Activated CD8-positive, alpha-beta T cell treated with anti-CD3 and anti-CD28 coated beads, Interleukin-2, amount 10 ng/mL, durations not matched to agents 7 days and 5 days (primary cell): ENCODE measurements at regions not wholly inside any gene's neighbourhood (a gene's known extent, or its start where the extent isn't known, plus 50 kb on each side); places are given as distances from the start of the nearest gene placed in this dataset.
A peak's percentile ranks its signal among the peaks of the same experiment; 100 is the strongest.

Source experiments
- ATAC-seq: fragments of 150-1000 bp; cut with Tn5 transposase; one replicate; pipeline ENCODE4 v1.10.0; 2021; ENCODE audit warnings: moderate library complexity
- CTCF ChIA-PET: fragments of 350-600 bp; sonication (Branson Sonifier 250); formaldehyde crosslinking; loops from one replicate; lab custom pipeline; 2021; ENCODE audit warnings: antibody characterized with exemption; lab: Charles Lee
- POLR2A ChIA-PET: fragments of 350-600 bp; sonication (Branson Sonifier 250); formaldehyde crosslinking; loops from one replicate; lab custom pipeline; 2021; ENCODE audit warnings: antibody characterized with exemption; lab: Charles Lee
- DNase-seq: peaks from one replicate; pipeline ENCODE4 v3.0.0-alpha.2; 2020
- H3K27ac Mint-ChIP-seq: one replicate; pipeline ENCODE4 v1.8.0; 2021; ENCODE audit warnings: mild to moderate bottlenecking, mixed read lengths
- H3K27me3 Mint-ChIP-seq: one replicate; pipeline ENCODE4 v1.8.0; 2021; ENCODE audit warnings: low read depth, mixed read lengths
- H3K36me3 Mint-ChIP-seq: one replicate; pipeline ENCODE4 v1.8.0; 2021; ENCODE audit warnings: low read depth, mixed read lengths
- H3K4me1 Mint-ChIP-seq: one replicate; pipeline ENCODE4 v1.8.0; 2021; ENCODE audit warnings: low read depth, mixed read lengths
- H3K4me3 Mint-ChIP-seq: one replicate; pipeline ENCODE4 v1.8.0; 2021; ENCODE audit warnings: mild to moderate bottlenecking, mixed read lengths
- H3K9me3 Mint-ChIP-seq: one replicate; pipeline ENCODE4 v1.8.0; 2022; ENCODE audit warnings: mixed read lengths; ENCODE audit not compliant: insufficient read depth

- ATAC-seq (no peak), DNase-seq (no peak)
- POLR2A ChIA-PET, result no interaction called here
- CTCF ChIA-PET, result no interaction called here
- H3K4me1 Mint-ChIP-seq, result no peaks in the 10 kb centered on the region
- no peak overlapping the region for H3K27ac Mint-ChIP-seq
- no peaks in the 10 kb centered on the region for H3K27me3 Mint-ChIP-seq
- H3K36me3 Mint-ChIP-seq, result no peaks in the 10 kb centered on the region
- H3K9me3 Mint-ChIP-seq, result no peaks in the 10 kb centered on the region
- no peak overlapping the region for H3K4me3 Mint-ChIP-seq
Measured at GRCh38 chr3:30945291-30945690, 50.8 kb upstream of the GADL1 start.

DNA sequence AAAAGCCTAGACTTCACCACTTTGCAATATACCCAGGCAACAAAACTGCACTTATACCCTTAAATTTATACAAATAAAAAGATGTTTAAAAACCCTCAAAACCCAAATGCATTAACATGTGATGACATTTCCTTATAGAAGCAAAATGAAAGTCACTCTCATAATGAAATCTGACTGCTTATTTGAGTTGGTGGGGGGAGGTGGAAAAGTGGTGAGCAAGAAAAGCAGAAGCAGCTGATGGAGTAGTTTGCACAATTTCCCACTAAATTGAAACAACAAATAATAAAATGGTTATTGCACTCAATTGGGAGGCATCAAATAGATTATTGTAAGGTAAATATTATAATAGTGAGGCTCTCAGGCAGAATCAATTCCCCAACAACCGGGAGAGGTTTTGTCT, 54.0 kb upstream of the GADL1 start:
- H3K27ac Mint-ChIP-seq, result no peak overlapping the region
- DNase-seq (no peak), ATAC-seq (no peak)
- ChIA-PET CTCF (no interaction called here), POLR2A (no interaction called here)
- H3K4me1 Mint-ChIP-seq, result no peaks in the 10 kb centered on the region
- H3K4me3 Mint-ChIP-seq, result no peak overlapping the region
- peaks cover 3% of the 10 kb centered on the region for H3K27me3 Mint-ChIP-seq
- no peaks in the 10 kb centered on the region for H3K36me3 Mint-ChIP-seq
- no peaks in the 10 kb centered on the region for H3K9me3 Mint-ChIP-seq

DNA sequence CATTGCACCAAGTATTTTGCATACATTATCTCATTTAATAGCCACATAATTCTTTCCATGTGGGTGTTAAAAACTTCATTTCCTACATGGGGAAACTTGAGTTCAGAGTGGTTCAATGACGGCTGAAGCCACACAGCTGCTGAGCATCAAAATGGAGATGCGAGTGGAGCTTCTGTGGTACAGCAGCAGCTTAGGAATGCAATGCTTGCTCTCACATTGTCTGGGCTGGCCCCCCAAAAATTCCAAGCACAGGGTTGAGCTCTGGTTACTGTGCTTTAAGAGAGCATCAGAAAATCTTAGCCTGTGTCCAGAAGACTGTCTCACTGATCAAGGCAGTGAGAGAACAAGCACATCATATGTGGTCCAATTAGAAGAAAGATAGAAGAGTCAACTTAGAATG, 57.4 kb upstream of the GADL1 start:
- POLR2A ChIA-PET, result no interaction called here
- ATAC-seq, result no peak
- H3K27me3 Mint-ChIP-seq, result peaks cover 3% of the 10 kb centered on the region

DNA sequence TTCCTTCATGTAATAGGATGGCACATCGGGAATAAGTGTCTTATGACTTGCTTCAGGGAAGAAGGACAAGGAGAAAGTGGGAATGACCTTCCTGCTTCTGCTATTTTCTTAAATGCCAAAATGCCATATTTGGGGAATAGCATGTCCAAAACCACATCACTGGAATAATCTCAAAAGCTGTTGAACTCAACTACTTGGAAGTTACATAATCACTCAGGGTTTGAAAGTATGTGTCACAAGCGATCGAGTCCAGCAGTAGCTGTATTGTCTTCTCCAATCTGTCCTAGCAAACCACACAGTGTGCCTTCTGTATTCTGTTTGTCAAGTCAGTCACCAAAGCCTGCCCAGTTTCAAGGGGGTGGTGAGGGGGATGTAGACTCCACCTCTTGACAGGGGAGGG, 58.3 kb upstream of the GADL1 start:
- ChIA-PET CTCF (no interaction called here), POLR2A (no interaction called here)
- Mint-ChIP-seq H3K27me3 (peaks cover 3% of the 10 kb centered on the region), H3K4me3 (no peak overlapping the region), H3K9me3 (peaks cover 3% of the 10 kb centered on the region), H3K27ac (no peak overlapping the region), H3K4me1 (no peaks in the 10 kb centered on the region), H3K36me3 (no peaks in the 10 kb centered on the region)
- ATAC-seq (no peak), DNase-seq (no peak)

More for the DNA sequence above, 57.4 kb upstream of the GADL1 start:
- Mint-ChIP-seq H3K4me3 (no peak overlapping the region), H3K4me1 (no peaks in the 10 kb centered on the region), H3K9me3 (no peaks in the 10 kb centered on the region), H3K27ac (no peak overlapping the region), H3K36me3 (no peaks in the 10 kb centered on the region)
- CTCF ChIA-PET, result no interaction called here
- no peak for DNase-seq

- H3K4me1 Mint-ChIP-seq, result no peaks in the 10 kb centered on the region
- ATAC-seq (no peak), DNase-seq (no peak)
- H3K9me3 Mint-ChIP-seq, result peaks cover 3% of the 10 kb centered on the region
- H3K27ac Mint-ChIP-seq, result no peak overlapping the region
- no peaks in the 10 kb centered on the region for H3K36me3 Mint-ChIP-seq
- H3K4me3 Mint-ChIP-seq, result no peak overlapping the region
- ChIA-PET POLR2A (no interaction called here), CTCF (interaction anchor here (0.7 kb wide), 1 partner anchor 1065 kb away, joined by 3 read pairs; no protein-coding TSS in a partner anchor)
- H3K27me3 Mint-ChIP-seq, result peaks cover 3% of the 10 kb centered on the region
Measured at GRCh38 chr3:30954426-30954825, 60.0 kb upstream of the GADL1 start.

GRCh38 chr3:30962084-30962483, 67.6 kb upstream of the GADL1 start:
- ChIA-PET CTCF (no interaction called here), POLR2A (no interaction called here)
- Mint-ChIP-seq H3K4me1 (peaks cover 22% of the 10 kb centered on the region), H3K36me3 (peaks cover 1% of the 10 kb centered on the region), H3K4me3 (no peak overlapping the region), H3K27me3 (no peaks in the 10 kb centered on the region), H3K27ac (no peak overlapping the region), H3K9me3 (peaks cover 9% of the 10 kb centered on the region)
- no peak for DNase-seq
- ATAC-seq, result no peak

DNA sequence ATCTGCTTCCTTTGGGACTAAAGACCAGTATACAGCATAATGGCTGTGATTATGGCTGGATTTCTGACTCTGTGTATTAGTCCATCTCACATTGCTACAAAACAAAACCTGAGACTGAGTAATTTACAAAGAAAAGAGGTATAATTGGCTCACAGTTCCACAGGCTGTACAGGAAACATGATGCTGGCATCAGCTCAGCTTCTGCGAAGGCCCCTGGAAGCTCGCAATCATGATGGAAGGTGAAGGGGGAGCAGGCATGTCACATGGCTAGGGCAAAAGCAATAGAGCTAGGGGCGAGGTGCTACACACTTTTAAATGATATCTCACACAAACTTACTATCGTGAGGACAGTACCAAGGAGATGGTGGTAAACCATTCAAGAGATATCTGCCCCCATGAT, 68.0 kb upstream of the GADL1 start:
- Mint-ChIP-seq H3K36me3 (peaks cover 1% of the 10 kb centered on the region), H3K9me3 (peaks cover 8% of the 10 kb centered on the region), H3K4me3 (no peak overlapping the region), H3K27ac (no peak overlapping the region), H3K4me1 (peaks cover 22% of the 10 kb centered on the region), H3K27me3 (no peaks in the 10 kb centered on the region)
- ChIA-PET CTCF (no interaction called here), POLR2A (no interaction called here)
- no peak for ATAC-seq
- DNase-seq, result no peak

GRCh38 chr3:30963223-30963722, 68.8 kb upstream of the GADL1 start:
- Mint-ChIP-seq H3K4me1 (peaks cover 22% of the 10 kb centered on the region), H3K9me3 (peaks cover 6% of the 10 kb centered on the region), H3K4me3 (no peak overlapping the region), H3K36me3 (peaks cover 1% of the 10 kb centered on the region), H3K27me3 (peaks cover 2% of the 10 kb centered on the region), H3K27ac (no peak overlapping the region)
- POLR2A ChIA-PET, result no interaction called here
- DNase-seq (no peak), ATAC-seq (no peak)
- CTCF ChIA-PET, result no interaction called here

GRCh38 chr3:30964612-30965011, 70.2 kb upstream of the GADL1 start:
- peak; percentile 52 for DNase-seq
- ATAC-seq, result peak; percentile 91
- Mint-ChIP-seq H3K4me1 (peaks cover 22% of the 10 kb centered on the region), H3K27ac (no peak overlapping the region), H3K4me3 (no peak overlapping the region), H3K27me3 (peaks cover 2% of the 10 kb centered on the region), H3K9me3 (peaks cover 6% of the 10 kb centered on the region), H3K36me3 (peaks cover under 1% of the 10 kb centered on the region)
- ChIA-PET CTCF (no interaction called here), POLR2A (no interaction called here)

DNA sequence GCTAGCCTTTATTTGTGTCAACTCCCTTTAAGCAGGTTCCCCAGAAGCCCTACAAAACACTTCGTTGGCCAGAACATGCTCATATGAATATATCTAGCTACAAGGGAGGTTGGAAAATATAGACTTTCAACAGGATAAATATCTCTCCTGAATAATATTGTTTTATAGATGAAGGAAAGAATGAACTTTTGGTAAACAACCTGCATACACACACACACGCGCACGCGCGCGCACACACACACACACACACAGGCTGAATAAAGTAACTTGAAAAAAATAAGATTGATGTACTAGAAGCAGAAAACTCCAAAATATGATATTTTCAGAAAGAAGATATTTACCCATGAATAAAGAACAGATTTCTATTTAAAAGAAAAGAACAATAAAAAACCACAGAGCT, 72.4 kb upstream of the GADL1 start:
- DNase-seq, result no peak
- H3K4me1 Mint-ChIP-seq, result peaks cover 22% of the 10 kb centered on the region
- ATAC-seq, result no peak
- H3K4me3 Mint-ChIP-seq, result no peak overlapping the region
- H3K27me3 Mint-ChIP-seq, result peaks cover 2% of the 10 kb centered on the region
- peaks cover 6% of the 10 kb centered on the region for H3K9me3 Mint-ChIP-seq
- H3K27ac Mint-ChIP-seq, result no peak overlapping the region
- H3K36me3 Mint-ChIP-seq, result no peaks in the 10 kb centered on the region
- ChIA-PET CTCF (interaction anchor here (0.8 kb wide), 1 partner anchor 954 kb away, joined by 3 read pairs; no protein-coding TSS in a partner anchor), POLR2A (no interaction called here)

DNA sequence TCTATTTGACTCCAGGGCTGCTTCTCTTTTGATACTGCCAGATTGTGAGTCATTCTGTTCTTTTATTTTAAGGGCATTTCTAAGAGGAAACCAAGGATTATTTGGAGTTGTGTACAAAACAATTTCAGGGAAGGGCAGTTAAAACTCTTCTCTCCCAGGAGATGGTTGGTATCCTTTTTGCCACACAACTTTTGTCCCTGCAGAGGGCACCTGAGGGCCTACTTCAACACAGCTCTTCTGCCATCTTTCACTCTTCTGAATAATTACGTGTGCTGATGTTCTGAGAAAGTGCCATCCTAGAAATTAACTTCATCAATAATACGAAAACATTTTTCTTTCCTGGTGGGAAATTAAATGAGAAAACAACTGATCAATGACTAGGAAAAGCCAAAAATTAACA, 75.7 kb upstream of the GADL1 start:
- no peak for ATAC-seq
- POLR2A ChIA-PET, result no interaction called here
- H3K27ac Mint-ChIP-seq, result no peak overlapping the region
- H3K9me3 Mint-ChIP-seq, result no peaks in the 10 kb centered on the region
- CTCF ChIA-PET, result no interaction called here
- no peaks in the 10 kb centered on the region for H3K36me3 Mint-ChIP-seq
- H3K4me1 Mint-ChIP-seq, result peaks cover 3% of the 10 kb centered on the region
- peaks cover 2% of the 10 kb centered on the region for H3K27me3 Mint-ChIP-seq
- no peak for DNase-seq
- no peak overlapping the region for H3K4me3 Mint-ChIP-seq

- Mint-ChIP-seq H3K27ac (no peak overlapping the region), H3K4me1 (no peaks in the 10 kb centered on the region), H3K4me3 (no peak overlapping the region), H3K36me3 (no peaks in the 10 kb centered on the region), H3K9me3 (no peaks in the 10 kb centered on the region), H3K27me3 (peaks cover 2% of the 10 kb centered on the region)
- DNase-seq (no peak), ATAC-seq (no peak)
- ChIA-PET CTCF (interaction anchor here (1.4 kb wide), 1 partner anchor 38 kb away, joined by 3 read pairs; no protein-coding TSS in a partner anchor), POLR2A (no interaction called here)
Measured at GRCh38 chr3:30972449-30972848, 78.0 kb upstream of the GADL1 start.

DNA sequence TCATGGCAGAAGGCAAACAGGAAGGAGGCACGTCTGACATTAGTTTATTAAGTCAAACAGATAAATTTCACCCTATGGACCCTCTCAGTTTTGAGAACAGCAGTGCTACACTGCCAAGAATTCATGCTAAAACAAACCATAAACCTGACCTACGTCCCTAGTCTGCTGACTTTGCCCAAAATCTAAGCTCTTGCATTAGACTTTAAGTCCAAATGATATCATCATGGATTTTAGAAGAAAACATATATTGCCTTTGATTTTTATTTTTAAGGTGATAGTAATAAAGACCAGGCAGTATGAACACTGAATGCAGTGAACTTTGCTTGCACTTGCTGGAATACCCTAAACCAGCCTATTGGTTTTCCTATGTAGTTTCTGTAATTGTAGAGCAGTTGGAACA, 79.6 kb upstream of the GADL1 start:
- POLR2A ChIA-PET, result no interaction called here

More for the DNA sequence above, 79.6 kb upstream of the GADL1 start:
- no peak for DNase-seq
- CTCF ChIA-PET, result no interaction called here
- H3K27me3 Mint-ChIP-seq, result no peaks in the 10 kb centered on the region
- no peaks in the 10 kb centered on the region for H3K4me1 Mint-ChIP-seq
- no peaks in the 10 kb centered on the region for H3K36me3 Mint-ChIP-seq
- H3K27ac Mint-ChIP-seq, result no peak overlapping the region
- H3K9me3 Mint-ChIP-seq, result no peaks in the 10 kb centered on the region
- ATAC-seq, result no peak
- H3K4me3 Mint-ChIP-seq, result no peak overlapping the region
